DND-41 (cell line): ENCODE measurements at regions not wholly inside any gene's neighbourhood (a gene's known extent, or its start where the extent isn't known, plus 50 kb on each side); places are given as distances from the start of the nearest gene placed in this dataset.
A peak's percentile ranks its signal among the peaks of the same experiment; 100 is the strongest.
"Not testable (repeated sequence)": the region's sequence is repeated elsewhere in the genome, so short reads cannot be mapped to it uniquely, and the experiment has no call there.

Experiments used
- ATAC-seq: fragments of 200-7000 bp; cut with Tn5 transposase; 3 replicates; pipeline ENCODE4 v1.9.1; 2021; ENCODE audit warnings: low read depth; ENCODE audit not compliant: insufficient read depth
- DNase-seq: peaks from one replicate; pipeline ENCODE4 v3.0.0-alpha.2; 2020
- H2AFZ ChIP-seq: 2 replicates; pipeline ENCODE4 v1.6.0; 2012; ENCODE audit warnings: low read depth, low read length
- H3K27ac ChIP-seq: 2 replicates; pipeline ENCODE4 v1.5.1; 2012; ENCODE audit warnings: low read length, inconsistent platforms
- H3K27me3 ChIP-seq: fragments of 200-600 bp; sonication (generic); 2 replicates; pipeline ENCODE4 v1.6.0; 2012; ENCODE audit warnings: low read length, mild to moderate bottlenecking, inconsistent platforms; ENCODE audit not compliant: insufficient read depth, poor library complexity
- H3K36me3 ChIP-seq: 2 replicates; pipeline ENCODE4 v1.5.1; 2012; ENCODE audit warnings: low read length, inconsistent platforms; ENCODE audit not compliant: insufficient read depth
- H3K4me1 ChIP-seq: 2 replicates; pipeline ENCODE4 v1.5.1; 2012; ENCODE audit warnings: mild to moderate bottlenecking, low read length; ENCODE audit not compliant: insufficient read depth
- H3K4me2 ChIP-seq: 2 replicates; pipeline ENCODE4 v1.6.0; 2012; ENCODE audit warnings: mild to moderate bottlenecking, moderate library complexity, low read length, inconsistent platforms; ENCODE audit not compliant: insufficient read depth
- H3K4me3 ChIP-seq, 2 experiments: fragments of 200-600 bp in 1 of 2; shearing (Covaris generic) in 1 of 2; 2 replicates each; pipeline ENCODE4 v1.5.1; 2012 to 2016; ENCODE audit warnings: inconsistent platforms in 2 of 2, low read length in 2 of 2, mild to moderate bottlenecking in 2 of 2, low read depth in 1 of 2, moderate library complexity in 1 of 2
- H3K79me2 ChIP-seq: 2 replicates; pipeline ENCODE4 v1.6.0; 2012; ENCODE audit warnings: low read length, inconsistent platforms; ENCODE audit not compliant: insufficient read depth
- H3K9ac ChIP-seq: 2 replicates; pipeline ENCODE4 v1.6.0; 2012; ENCODE audit warnings: low read depth, mild to moderate bottlenecking, inconsistent platforms, low read length, moderate library complexity
- H3K9me3 ChIP-seq: 2 replicates; pipeline ENCODE4 v1.5.1; 2012; ENCODE audit warnings: low read length, moderate library complexity, mild to moderate bottlenecking, inconsistent platforms; ENCODE audit not compliant: insufficient read depth, severe bottlenecking
- H4K20me1 ChIP-seq: 2 replicates; pipeline ENCODE4 v1.6.0; 2012; ENCODE audit warnings: low read length; ENCODE audit not compliant: insufficient read depth
- CTCF ChIP-seq: IDR thresholded peaks from 2 replicates; pipeline ENCODE4 v1.5.1; 2012; ENCODE audit warnings: borderline replicate concordance, low read length, moderate library complexity, mild to moderate bottlenecking; ENCODE audit not compliant: poor library complexity, severe bottlenecking; ENCODE audit errors: extremely low read depth
- EZH2 ChIP-seq: IDR thresholded peaks from 3 replicates; pipeline ENCODE4 v1.6.1; 2012; ENCODE audit warnings: borderline replicate concordance, low read depth, mild to moderate bottlenecking, moderate library complexity, low read length, inconsistent platforms; ENCODE audit not compliant: severe bottlenecking

DNA sequence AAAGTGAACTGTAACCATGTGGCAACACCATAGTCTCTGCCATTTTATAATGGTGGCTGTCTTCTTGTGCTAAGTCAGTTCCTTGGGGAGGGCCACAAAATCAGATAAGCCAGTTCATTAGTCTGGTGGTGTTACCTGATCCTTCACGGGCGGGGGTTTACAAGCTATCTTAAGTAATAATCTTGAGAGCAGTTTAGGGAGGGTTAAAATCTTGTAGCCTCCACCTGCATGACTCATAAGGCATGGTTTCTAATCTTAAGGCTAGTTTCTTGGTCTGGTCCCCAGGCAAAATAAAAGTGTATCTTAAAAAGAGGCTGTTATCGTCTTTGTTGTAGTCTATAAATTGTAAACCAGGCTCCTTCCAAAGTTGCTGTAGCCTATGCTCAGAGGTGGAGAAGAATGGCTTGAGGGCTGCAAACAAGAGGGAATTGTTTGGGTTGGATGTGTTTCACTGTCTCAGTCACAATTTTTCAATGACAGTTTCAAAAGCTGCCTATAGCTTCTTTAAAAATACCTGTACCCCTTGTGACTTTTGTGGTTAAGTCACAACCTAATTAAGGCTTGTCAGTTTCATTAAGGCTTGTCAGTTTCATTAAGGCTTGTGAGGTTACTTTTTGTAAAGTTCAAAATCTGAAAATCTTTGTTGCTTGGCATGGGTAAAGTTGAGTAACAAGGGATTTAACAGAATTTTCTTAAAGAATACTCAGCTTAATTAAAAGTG, 135.7 kb downstream of the RPS4Y2 start:
- 0 out of 2 replicates have a peak, but pooled peaks cover 4% of the 10 kb centered on the region for H3K4me1 ChIP-seq
- H3K27me3 ChIP-seq, result no peaks in the 10 kb centered on the region
- no peak overlapping the region for H3K4me2 ChIP-seq
- H3K79me2 ChIP-seq, result no peaks in the 10 kb centered on the region
- no peaks in the 10 kb centered on the region for H3K36me3 ChIP-seq
- H3K9me3 ChIP-seq, result no peaks in the 10 kb centered on the region
- H3K4me3 ChIP-seq, result no peak overlapping the region
- no peaks in the 10 kb centered on the region for H4K20me1 ChIP-seq
- no peak overlapping the region for H2AFZ ChIP-seq
- H3K27ac ChIP-seq, result no peak overlapping the region
- TF ChIP-seq EZH2 (no peak), CTCF (no peak)
- H3K9ac ChIP-seq, result no peak overlapping the region
- no peak for DNase-seq
- ATAC-seq, result no peak

GRCh38 chrY:20925350-20926091, 169.6 kb downstream of the RPS4Y2 start:
- DNase-seq (peak; percentile 77), ATAC-seq (peak; percentile 64)
- Histone ChIP-seq H2AFZ (peak overlapping the region; percentile 62), H3K4me1 (peaks cover 14% of the 10 kb centered on the region), H3K27ac (peak overlapping the region; percentile 67), H3K4me2 (peak overlapping the region; percentile 52; the same call in 1 of the 2 replicates), H3K4me3 (peak overlapping the region in 1 of 2 experiments; percentile 32; a peak in 1 of 4 replicates)
- not testable (repeated sequence) for H3K27me3 ChIP-seq, H4K20me1 ChIP-seq, H3K79me2 ChIP-seq, H3K36me3 ChIP-seq, H3K9ac ChIP-seq, H3K9me3 ChIP-seq

DNA sequence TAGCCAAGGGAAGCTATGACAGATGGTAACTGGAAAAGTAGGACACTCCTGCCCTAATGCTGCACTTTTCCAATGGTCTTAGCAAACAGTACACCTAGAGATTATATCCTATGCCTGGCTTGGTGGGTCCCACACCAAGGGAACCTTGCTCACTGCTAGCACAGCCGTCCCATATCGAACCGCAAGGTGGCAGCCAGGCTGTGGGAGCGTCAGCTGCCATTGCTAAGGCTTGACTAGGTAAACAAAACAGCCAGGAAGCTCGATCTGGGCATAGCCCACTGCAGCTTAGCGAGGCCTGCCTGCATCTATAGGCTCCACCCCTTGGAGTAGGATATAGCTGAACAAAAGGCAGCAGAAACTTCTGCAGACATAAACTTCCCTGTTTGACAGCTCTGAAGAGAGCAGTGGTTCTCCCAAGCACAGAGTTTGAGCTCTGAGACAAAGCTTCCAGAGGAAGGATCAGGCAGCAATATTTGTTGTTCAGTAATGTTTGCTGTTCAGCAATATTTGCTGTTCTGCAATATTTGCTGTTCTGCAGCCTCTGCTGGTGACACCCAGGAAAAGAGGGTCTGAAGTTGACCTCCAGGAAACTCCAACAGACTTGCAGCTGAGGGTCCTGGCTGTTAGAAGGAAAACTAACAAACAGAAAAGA, 173.9 kb downstream of the RPS4Y2 start:
- no peaks in the 10 kb centered on the region for H3K36me3 ChIP-seq
- H4K20me1 ChIP-seq, result no peaks in the 10 kb centered on the region
- no peaks in the 10 kb centered on the region for H3K9me3 ChIP-seq
- no peak for TF ChIP-seq CTCF
- no peak for TF ChIP-seq EZH2
- H3K4me2 ChIP-seq, result no peak overlapping the region
- no peaks in the 10 kb centered on the region for H3K27me3 ChIP-seq
- peaks cover 16% of the 10 kb centered on the region for H3K4me1 ChIP-seq
- no peak overlapping the region for H2AFZ ChIP-seq
- no peaks in the 10 kb centered on the region for H3K79me2 ChIP-seq
- H3K4me3 ChIP-seq, result no peak overlapping the region
- no peak overlapping the region for H3K9ac ChIP-seq
- ATAC-seq, result no peak
- DNase-seq, result no peak
- H3K27ac ChIP-seq, result no peak overlapping the region

- not testable (repeated sequence) for H3K27ac ChIP-seq, H3K4me2 ChIP-seq, H3K27me3 ChIP-seq, H3K4me1 ChIP-seq, H2AFZ ChIP-seq, H3K9ac ChIP-seq, H3K36me3 ChIP-seq, H3K9me3 ChIP-seq, DNase-seq, H4K20me1 ChIP-seq, H3K79me2 ChIP-seq, H3K4me3 ChIP-seq, ATAC-seq
Observed at GRCh38 chrY:20936709-20937251, 180.9 kb downstream of the RPS4Y2 start.
